Muscle layer of duodenum (tissue), 2 donors: ENCODE measurements at regions not wholly inside any gene's neighbourhood (a gene's known extent, or its start where the extent isn't known, plus 50 kb on each side); places are given as distances from the start of the nearest gene placed in this dataset.

Experiments
- H3K27ac ChIP-seq: one replicate; pipeline ENCODE4 v1.7.0; 2013; ENCODE audit warnings: mild to moderate bottlenecking, low read length
- H3K27me3 ChIP-seq: one replicate; pipeline ENCODE4 v1.7.0; 2013; ENCODE audit warnings: low read depth, mild to moderate bottlenecking, control low read depth, low read length
- H3K36me3 ChIP-seq, 2 donors: one replicate each; pipeline ENCODE4 v1.7.0; 2013; ENCODE audit warnings: low read length in 2 of 2, control low read depth in 1 of 2, mild to moderate bottlenecking in 1 of 2; ENCODE audit not compliant: insufficient read depth in 2 of 2, control insufficient read depth in 1 of 2
- H3K4me1 ChIP-seq, 2 donors: one replicate each; pipeline ENCODE4 v1.7.0; 2013; ENCODE audit warnings: low read length in 2 of 2, mild to moderate bottlenecking in 2 of 2, control low read depth in 1 of 2, moderate library complexity in 1 of 2; ENCODE audit not compliant: insufficient read depth in 2 of 2, control insufficient read depth in 1 of 2
- H3K4me3 ChIP-seq, 2 donors: one replicate each; pipeline ENCODE4 v1.7.0; 2013; ENCODE audit warnings: low read length in 2 of 2, low read depth in 1 of 2, mild to moderate bottlenecking in 1 of 2
- H3K9me3 ChIP-seq, 2 donors: one replicate each; pipeline ENCODE4 v1.7.0; 2013; ENCODE audit warnings: low read length in 2 of 2, control low read depth in 1 of 2, mild to moderate bottlenecking in 1 of 2; ENCODE audit not compliant: control insufficient read depth in 1 of 2
- donor health status: healthy.

DNA sequence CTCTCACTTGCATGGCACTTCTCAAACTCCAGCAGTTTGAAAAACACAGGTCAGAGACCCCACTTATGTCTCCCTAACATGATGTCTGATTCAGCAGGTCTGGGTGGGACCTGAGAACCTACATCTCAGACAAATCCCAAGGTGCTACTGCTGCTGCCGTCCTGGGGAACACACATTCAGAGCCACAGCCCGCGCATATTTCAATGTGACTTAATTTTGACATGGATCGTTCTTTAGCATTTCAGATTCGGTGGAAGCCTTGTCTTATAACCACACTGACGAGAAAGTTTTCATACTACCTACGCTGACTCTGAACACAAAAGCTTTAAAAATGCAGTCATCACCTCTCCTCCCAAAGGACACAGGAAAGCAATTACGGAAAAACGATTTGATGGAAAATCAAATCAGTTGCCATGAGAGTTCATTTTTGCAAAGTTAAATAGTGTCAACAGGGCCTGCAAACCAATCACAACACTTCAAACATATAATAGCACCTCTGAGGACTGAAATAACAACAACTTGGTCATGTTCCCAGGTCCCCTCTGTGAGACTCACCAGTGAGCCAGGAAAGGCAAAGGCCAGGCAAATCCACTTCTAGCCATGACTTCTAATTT, 132.6 kb downstream of the SHANK2 start:
- no peaks in the 10 kb centered on the region for H3K36me3 ChIP-seq
- no peaks in the 10 kb centered on the region for H3K4me1 ChIP-seq
- H3K27me3 ChIP-seq: no peaks in the 10 kb centered on the region
- no peak overlapping the region for H3K27ac ChIP-seq
- no peak overlapping the region for H3K4me3 ChIP-seq
- H3K9me3 ChIP-seq: peaks cover 0 to 4% of the 10 kb centered on the region in 2 donors

DNA sequence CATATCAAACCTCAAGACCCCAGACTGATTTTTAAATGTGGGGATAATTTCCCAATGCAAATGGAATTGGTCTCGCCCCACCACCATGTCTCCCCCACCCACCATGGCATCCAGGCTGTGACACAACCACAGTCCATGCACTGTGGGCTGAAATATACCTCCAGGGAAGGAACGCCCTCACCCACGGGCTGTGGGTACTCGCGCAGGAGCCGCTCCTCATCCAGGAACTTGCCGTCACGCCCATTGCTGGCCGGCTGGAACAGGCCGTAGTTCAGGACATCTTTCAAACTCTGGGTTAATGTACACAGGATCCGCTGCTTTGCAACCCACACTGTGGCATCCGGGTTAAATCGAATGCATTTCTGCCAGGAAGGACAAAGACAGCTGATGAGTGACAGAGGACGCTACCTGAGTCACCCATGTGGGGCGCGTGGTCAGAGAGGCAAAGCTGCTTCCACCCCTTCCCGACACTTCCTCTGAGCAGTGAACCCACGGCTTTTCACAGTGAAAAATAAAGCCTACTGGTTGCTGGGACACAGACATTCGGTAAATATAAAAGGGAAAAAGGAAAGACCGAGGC, 133.6 kb downstream of the SHANK2 start:
- no peak overlapping the region for H3K4me3 ChIP-seq
- H3K9me3 ChIP-seq: peaks cover 0 to 2% of the 10 kb centered on the region in 2 donors
- H3K4me1 ChIP-seq: no peaks in the 10 kb centered on the region
- no peaks in the 10 kb centered on the region for H3K36me3 ChIP-seq
- no peaks in the 10 kb centered on the region for H3K27me3 ChIP-seq
- no peak overlapping the region for H3K27ac ChIP-seq

DNA sequence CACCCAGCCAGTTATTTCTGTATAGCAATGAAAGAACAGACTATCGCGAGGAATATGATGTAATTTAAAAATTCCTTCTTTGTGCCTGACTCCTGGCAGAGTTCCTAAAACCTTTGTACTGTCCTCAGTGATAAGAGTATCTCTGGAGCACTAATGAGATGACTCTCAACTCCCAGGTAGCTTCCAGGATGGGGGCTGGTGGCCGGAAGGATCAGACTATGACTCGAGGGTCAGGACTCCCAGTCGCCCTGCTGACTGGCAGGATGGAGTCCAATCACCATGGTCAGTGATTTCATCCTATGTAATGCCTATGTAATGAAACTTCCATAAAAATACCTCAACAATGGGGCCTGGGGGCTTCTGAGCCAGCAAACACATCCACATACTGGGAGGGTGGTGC, 135.1 kb downstream of the SHANK2 start:
- no peaks in the 10 kb centered on the region for H3K9me3 ChIP-seq
- no peak overlapping the region for H3K4me3 ChIP-seq
- H3K27me3 ChIP-seq: no peaks in the 10 kb centered on the region
- H3K27ac ChIP-seq: no peak overlapping the region
- H3K4me1 ChIP-seq: no peaks in the 10 kb centered on the region
- H3K36me3 ChIP-seq: no peaks in the 10 kb centered on the region

DNA sequence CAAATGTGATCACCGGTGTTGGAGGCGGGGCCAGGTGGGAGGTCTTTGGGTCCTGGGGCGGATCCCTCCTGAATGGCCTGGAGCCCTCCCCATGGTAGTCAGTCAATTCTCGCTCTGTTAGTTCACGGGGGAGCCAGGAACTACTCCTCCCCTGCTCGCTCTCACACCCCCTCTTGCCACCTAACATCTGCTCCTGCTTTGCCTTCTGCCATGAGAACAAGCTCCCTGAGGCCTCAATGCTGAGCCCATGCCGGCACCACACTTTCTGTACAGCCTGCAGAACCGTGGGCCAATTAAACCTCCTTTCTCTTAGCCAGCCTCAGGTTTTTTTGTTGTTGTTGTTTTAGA, 135.7 kb downstream of the SHANK2 start:
- H3K9me3 ChIP-seq: no peaks in the 10 kb centered on the region
- no peaks in the 10 kb centered on the region for H3K27me3 ChIP-seq
- H3K36me3 ChIP-seq: no peaks in the 10 kb centered on the region
- H3K4me1 ChIP-seq: no peaks in the 10 kb centered on the region
- no peak overlapping the region for H3K27ac ChIP-seq
- no peak overlapping the region for H3K4me3 ChIP-seq

DNA sequence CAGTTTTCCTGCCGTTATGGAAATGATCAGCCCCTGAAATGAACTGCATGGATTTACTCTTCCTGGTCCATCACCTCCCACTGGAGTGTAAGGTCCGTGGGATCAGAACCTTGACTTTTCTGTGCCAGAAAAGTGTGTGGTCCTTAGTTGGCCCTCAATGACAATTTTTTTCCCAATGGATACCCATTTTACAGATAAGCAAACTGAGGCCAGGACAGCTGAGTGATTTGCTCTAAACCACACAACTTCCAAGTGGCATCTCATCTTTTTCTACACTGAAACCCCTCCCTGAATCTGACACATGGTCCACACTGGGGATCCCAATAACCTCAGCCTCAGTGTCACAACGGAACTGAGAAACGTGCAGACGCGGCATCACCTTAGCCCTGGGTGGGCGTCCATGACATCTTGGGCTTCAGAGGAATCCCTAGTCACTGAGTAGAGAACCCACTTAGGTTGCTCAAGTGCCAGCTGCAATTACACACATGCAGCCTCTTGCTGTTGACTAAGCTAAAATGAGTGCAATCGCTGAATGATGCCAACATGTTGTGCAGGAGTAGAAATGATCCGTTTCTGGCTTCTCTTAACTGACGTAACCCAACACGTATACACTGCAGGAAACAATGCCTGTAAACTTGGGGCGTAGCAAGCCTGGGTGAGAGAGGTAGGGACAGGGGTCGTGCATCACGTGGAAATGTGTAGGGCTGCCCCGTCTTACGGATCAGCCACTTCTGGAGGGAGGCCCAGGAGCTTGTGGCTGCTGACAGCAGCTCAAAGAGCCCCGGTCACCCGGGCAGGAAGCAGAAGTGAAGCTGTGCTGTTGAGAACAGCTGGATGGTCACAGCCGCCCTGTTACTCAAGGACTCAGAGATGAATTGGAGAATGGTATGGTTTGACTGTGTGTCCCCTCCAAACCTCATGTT, 136.3 kb downstream of the SHANK2 start:
- Histone ChIP-seq H3K4me3 (no peak overlapping the region), H3K9me3 (no peaks in the 10 kb centered on the region), H3K27me3 (no peaks in the 10 kb centered on the region), H3K27ac (no peak overlapping the region), H3K4me1 (no peaks in the 10 kb centered on the region), H3K36me3 (no peaks in the 10 kb centered on the region)

DNA sequence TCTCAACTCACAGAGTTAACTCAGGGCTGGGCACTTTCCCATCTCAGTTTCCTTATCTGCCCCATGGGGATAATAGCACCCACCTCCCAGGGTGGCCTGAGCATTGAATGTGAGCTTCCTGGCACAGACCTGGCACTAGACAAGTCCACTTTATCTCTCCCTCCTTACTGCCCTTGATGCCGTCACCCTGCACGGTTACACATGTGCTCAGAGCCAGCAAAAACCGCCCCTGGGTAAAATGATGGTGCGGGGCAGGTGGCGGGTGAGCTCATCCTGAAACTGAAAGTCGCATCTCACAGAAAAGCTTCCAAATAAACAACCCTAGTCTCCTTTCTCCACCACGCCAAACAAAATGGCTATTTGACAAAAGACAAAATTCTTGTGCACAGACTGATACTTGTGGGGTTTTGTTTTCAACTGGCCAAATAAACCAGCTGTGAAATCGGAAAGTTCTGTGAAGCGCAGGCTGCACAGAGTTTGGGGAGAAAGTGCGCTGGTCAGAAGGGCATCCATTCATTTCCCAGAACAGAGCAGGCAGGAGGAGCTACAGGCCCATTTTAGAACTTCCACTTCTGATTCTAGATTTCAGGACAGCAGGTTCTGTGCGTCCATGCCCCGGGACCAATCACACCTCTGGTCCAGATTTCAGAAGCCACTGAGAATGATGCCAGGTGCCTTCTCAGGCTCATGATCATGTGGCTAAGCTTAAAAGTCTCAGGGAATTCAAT, 138.1 kb downstream of the SHANK2 start:
- Histone ChIP-seq H3K4me1 (no peaks in the 10 kb centered on the region), H3K36me3 (no peaks in the 10 kb centered on the region), H3K27ac (no peak overlapping the region), H3K4me3 (peak overlapping the region in 1 of 2 donors; percentile 30), H3K27me3 (no peaks in the 10 kb centered on the region), H3K9me3 (no peaks in the 10 kb centered on the region)

DNA sequence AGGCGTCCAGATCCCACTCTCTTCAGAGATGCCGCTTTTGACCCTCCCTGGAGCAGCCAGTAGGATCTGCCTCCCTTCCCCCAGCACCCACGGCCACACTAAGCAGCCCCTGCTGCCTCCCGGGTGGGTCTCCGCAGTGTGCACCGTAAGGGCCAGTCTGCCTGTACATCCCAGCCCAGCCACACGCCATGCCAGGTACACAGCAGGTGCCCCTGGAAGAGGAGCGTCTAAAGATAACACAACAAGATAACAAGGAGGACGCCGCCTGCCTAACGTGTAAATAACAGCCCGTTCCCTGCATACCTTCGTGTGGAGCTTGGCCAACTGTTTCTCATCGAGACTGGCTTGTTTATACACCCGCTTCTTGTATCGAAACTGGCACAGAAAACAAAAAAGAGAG, 139.4 kb downstream of the SHANK2 start:
- Histone ChIP-seq H3K36me3 (no peaks in the 10 kb centered on the region), H3K27ac (no peak overlapping the region), H3K4me1 (no peaks in the 10 kb centered on the region), H3K9me3 (no peaks in the 10 kb centered on the region), H3K27me3 (no peaks in the 10 kb centered on the region), H3K4me3 (no peak overlapping the region)

DNA sequence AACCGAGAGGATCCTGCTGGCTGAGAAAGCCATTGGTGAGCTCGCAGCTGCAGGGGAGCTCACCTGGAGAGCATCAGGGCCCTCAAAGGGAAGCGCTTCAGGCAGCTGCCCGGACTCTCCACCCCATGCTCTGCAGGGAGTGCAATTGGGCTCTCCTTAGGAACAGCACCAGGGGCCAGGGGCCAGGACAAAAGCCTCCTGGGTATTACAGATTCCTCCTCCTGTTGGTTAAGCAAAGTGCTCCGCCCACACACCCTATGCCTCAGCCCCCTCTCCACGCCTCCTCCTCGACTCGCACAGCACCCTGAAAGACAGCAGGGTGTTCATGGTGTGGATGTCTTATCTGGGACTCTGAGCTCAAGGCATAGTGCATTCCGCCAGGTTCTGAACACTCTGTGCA, 139.9 kb downstream of the SHANK2 start:
- no peak overlapping the region for H3K27ac ChIP-seq
- H3K4me1 ChIP-seq: no peaks in the 10 kb centered on the region
- H3K9me3 ChIP-seq: no peaks in the 10 kb centered on the region
- no peaks in the 10 kb centered on the region for H3K27me3 ChIP-seq
- no peaks in the 10 kb centered on the region for H3K36me3 ChIP-seq
- H3K4me3 ChIP-seq: no peak overlapping the region

DNA sequence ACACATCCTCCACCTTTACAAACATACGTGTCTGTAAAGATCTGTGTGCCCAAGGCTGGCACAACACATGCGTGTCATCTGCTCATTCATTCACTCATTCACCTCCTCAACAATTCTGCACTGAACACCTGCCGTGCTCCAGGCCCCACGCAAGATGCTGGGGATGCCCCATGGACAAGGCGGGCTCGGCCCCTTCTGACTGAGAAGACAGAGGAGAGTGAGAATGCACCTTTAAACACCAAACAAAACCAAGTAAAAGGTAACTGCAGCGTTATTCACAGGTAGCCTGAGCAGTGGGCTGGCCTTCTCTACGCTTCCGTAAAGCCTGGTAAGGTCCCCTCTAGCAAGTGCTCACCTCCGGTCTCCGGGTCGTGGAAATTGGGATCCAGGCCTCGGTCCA, 142.8 kb downstream of the SHANK2 start:
- Histone ChIP-seq H3K4me3 (no peak overlapping the region), H3K27me3 (no peaks in the 10 kb centered on the region), H3K27ac (no peak overlapping the region), H3K4me1 (no peaks in the 10 kb centered on the region), H3K9me3 (no peaks in the 10 kb centered on the region), H3K36me3 (no peaks in the 10 kb centered on the region)

DNA sequence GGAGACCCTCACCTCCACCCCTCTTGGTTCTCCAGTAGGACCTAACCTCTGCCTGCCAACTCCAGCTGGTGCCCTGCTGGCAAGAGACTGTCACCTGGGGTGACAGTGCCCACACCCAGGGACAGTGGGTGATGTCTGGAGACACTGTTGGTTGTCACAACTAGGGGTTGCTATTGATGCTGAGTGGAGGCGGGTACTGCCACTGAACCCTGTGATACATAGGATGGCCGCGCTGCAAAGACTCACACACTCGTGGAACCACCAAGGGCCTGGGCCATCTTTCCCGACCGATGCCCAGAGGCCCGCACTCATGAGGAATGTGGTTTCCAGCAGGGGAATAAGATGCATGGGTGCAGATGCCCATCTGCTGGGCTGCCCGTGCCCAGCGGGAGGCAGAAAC, 143.2 kb downstream of the SHANK2 start:
- H3K4me1 ChIP-seq: no peaks in the 10 kb centered on the region
- H3K9me3 ChIP-seq: no peaks in the 10 kb centered on the region
- H3K36me3 ChIP-seq: no peaks in the 10 kb centered on the region
- no peaks in the 10 kb centered on the region for H3K27me3 ChIP-seq
- no peak overlapping the region for H3K4me3 ChIP-seq
- H3K27ac ChIP-seq: no peak overlapping the region
